ENCODE measurements at regions not wholly inside any gene's neighbourhood (a gene's known extent, or its start where the extent isn't known, plus 50 kb on each side); places are given as distances from the start of the nearest gene placed in this dataset.

GRCh38 chr16:51061328-51061727, 89.7 kb downstream of the SALL1 start:
- TF ChIP-seq CTCF (IDR thresholded peaks at IDR 0.05; ENCODE audit: insufficient read depth, low read length, missing control alignments): no peak
- DNase-seq (ENCODE audit: low read depth, low spot score): no peak
- ChIA-PET POLR2A (no interaction called here), CTCF (no interaction called here)
- H3K4me3 ChIP-seq (ENCODE audit: low read depth, low read length): no peak overlapping the region

- no peak for DNase-seq (ENCODE audit: low read depth, low spot score)
- ChIA-PET CTCF (no interaction called here), POLR2A (no interaction called here)
- no peak for TF ChIP-seq CTCF (IDR thresholded peaks at IDR 0.05; ENCODE audit: insufficient read depth, low read length, missing control alignments)
- H3K4me3 ChIP-seq (ENCODE audit: low read depth, low read length): no peak overlapping the region
These were observed 93.1 kb downstream of the SALL1 start for GRCh38 chr16:51057969-51058337.

GRCh38 chr16:51057102-51057793, 93.8 kb downstream of the SALL1 start:
- no peak for DNase-seq (ENCODE audit: low read depth, low spot score)
- TF ChIP-seq CTCF (IDR thresholded peaks at IDR 0.05; ENCODE audit: insufficient read depth, low read length, missing control alignments): no peak
- no peak overlapping the region for H3K4me3 ChIP-seq (ENCODE audit: low read depth, low read length)
- ChIA-PET CTCF (no interaction called here), POLR2A (no interaction called here)

- TF ChIP-seq CTCF (IDR thresholded peaks at IDR 0.05; ENCODE audit: insufficient read depth, low read length, missing control alignments): no peak
- no peak overlapping the region for H3K4me3 ChIP-seq (ENCODE audit: low read depth, low read length)
- POLR2A ChIA-PET: no interaction called here
- CTCF ChIA-PET: no interaction called here
- no peak for DNase-seq (ENCODE audit: low read depth, low spot score)
These were observed 94.7 kb downstream of the SALL1 start for GRCh38 chr16:51056331-51056730.

DNA sequence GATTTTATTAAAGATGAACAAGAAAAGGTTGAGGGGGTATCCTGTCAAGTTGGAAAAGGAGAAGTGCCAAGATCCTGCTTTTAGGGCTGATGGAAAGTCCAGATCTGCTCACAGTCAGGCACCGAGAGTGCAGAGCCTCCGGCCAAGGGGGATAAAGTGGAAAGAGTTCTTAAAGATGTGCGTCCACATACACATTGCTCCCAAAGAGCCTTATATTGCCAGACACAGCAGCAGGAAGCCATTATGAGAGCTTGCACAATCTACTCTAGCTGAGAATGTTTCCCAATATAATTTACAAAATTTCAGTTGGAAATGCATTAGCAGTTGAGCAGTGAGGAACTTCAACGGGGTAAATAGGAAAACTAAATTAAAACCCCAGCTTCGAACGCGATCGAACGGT, 95.6 kb downstream of the SALL1 start:
- H3K4me3 ChIP-seq (ENCODE audit: low read depth, low read length): no peak overlapping the region
- CTCF ChIA-PET: no interaction called here
- no peak for DNase-seq (ENCODE audit: low read depth, low spot score)
- no peak for TF ChIP-seq CTCF (IDR thresholded peaks at IDR 0.05; ENCODE audit: insufficient read depth, low read length, missing control alignments)
- POLR2A ChIA-PET: no interaction called here

- CTCF ChIA-PET: no interaction called here
- TF ChIP-seq CTCF (IDR thresholded peaks at IDR 0.05; ENCODE audit: insufficient read depth, low read length, missing control alignments): no peak
These were observed 97.3 kb downstream of the SALL1 start for GRCh38 chr16:51053775-51054174.

More at GRCh38 chr16:51053775-51054174, 97.3 kb downstream of the SALL1 start:
- POLR2A ChIA-PET: no interaction called here
- DNase-seq (ENCODE audit: low read depth, low spot score): no peak
- no peak overlapping the region for H3K4me3 ChIP-seq (ENCODE audit: low read depth, low read length)
